HG03460 (cell line): ENCODE measurements at regions not wholly inside any gene's neighbourhood (a gene's known extent, or its start where the extent isn't known, plus 50 kb on each side); places are given as distances from the start of the nearest gene placed in this dataset.

Source experiments
- ATAC-seq: cut with Tn5 transposase; IDR thresholded peaks from one replicate; pipeline ENCODE4 v1.9.1; 2021; ENCODE audit not compliant: unreplicated experiment

DNA sequence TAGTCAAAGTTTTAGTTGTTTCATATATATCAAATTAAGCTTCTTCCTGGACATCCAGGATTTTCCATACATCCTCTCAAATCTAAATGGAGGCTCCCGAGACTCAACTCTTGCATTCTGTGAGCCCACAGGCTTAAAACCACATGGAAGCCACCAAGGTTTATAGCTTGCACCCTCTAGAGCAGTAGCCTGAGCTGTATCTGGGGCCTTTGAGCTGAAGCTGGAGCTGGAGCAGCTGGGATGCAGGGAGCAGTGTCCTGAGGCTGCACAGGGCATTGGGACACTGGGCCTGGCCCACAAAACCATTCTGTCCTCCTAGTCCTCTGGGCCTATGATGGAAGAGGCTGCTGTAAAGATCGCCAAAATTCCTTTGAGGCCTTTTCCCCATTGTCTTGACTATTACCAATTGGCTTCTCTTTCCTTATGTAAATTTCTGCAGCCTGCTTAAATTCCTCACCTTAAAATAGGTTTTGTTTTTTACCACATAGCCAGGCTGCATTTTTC is 151.0 kb downstream of the COX7C start:
- ATAC-seq, result no peak

GRCh38 chr5:86780018-86780417 is 162.3 kb downstream of the COX7C start:
- ATAC-seq, result no peak

DNA sequence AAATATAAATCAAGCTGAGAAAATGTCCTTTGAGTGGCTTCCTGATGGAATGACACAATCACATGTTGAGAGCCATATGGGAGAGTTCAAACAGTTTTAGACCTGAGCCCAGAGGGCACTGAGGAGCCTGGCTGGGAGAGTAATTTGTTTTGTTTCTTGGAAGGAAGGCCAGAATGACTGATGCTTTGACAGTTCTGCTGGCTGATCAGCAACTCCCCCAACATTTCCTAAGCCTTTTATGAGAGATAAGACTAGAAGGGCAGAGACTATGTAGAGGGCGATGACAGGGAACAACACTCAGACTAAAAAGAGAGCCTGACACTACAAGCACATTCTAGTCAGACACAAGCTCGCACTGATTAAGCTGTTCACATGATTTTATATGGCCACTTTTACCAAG is 169.2 kb downstream of the COX7C start:
- no peak for ATAC-seq

DNA sequence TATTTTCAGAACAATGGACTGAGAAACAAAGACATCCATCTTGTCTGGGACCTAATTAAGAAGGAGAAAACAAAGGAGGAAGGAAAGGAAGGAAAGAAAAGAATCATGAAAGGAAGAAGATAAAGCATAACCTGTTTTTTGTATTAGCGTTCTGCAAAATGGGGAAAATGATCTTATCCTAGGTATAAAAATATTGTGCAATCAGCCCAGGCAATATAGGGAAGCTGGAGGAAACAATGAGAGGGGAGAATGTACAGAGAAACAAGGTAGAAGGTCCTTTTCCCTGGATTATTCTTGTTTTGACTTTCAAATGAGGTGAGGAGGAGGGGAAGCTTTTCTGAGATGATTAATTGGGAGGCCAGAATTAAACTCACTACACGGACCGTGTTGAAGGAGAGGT is 177.9 kb downstream of the COX7C start:
- no peak for ATAC-seq

- ATAC-seq, result no peak
Observed at GRCh38 chr5:86797677-86798076, 179.9 kb downstream of the COX7C start.

- ATAC-seq, result no peak
Observed at GRCh38 chr5:86806206-86806605, 188.5 kb downstream of the COX7C start.

- no peak for ATAC-seq
Observed at GRCh38 chr5:86807046-86808031, 189.6 kb downstream of the COX7C start.

DNA sequence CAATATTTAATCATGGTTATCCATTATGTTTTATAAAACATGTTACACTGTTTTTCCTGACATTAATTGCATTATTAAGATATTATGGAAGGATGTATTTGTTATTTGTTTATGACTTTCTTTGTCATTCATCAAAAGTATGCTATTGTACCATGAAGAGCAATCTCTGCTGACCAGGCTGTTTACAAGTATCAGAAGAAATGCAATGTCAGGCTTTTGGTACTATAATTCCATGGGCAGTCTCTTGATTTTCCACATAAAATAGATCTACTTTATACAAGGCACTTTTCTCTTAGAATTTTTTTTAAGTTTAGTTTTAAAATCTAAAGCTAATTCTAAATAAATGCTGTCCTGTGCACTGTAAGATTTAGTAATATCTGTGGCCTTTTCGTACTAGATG is 196.6 kb downstream of the COX7C start:
- ATAC-seq, result no peak

- ATAC-seq, result no peak
Observed at GRCh38 chr5:86814907-86815306, 197.2 kb downstream of the COX7C start.

DNA sequence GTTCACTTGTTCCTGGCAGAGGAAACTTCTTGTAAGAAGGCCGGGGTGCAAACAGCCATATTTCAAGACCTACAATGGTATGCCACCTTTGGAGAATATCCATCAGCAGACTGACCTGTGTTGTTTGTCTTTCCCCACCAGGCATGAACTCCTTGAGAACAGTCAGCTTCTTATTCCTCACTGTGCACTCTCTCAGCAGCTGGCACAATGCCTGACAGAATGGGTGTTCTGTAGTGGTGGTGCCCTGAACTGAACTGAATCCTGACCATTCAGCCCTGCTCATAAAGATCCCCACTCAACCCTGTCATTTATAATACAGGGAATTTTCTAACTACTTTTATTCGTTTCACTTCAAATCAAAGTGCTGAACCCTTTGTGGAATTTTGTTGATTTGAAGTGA is 206.9 kb downstream of the COX7C start:
- ATAC-seq, result no peak

GRCh38 chr5:86831128-86831527 is 213.4 kb downstream of the COX7C start:
- no peak for ATAC-seq

DNA sequence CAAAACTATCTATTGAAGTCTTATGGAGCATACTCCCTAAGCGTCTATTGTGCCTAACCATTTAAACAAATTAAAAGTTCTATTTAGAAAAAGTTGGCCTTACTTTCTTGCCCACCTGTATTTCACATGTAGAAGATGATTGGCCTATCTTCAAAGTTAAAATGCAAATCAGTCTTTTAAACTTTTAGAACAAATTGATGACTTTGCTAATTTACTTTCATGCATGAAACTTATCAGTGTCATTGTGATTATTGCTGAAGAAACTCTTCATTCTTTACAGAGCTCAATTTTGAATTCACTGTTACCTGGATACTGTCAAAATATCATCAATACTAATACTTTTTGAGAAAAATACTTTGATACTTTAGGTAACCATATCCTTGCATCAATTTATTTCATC is 216.1 kb downstream of the COX7C start:
- ATAC-seq, result no peak

DNA sequence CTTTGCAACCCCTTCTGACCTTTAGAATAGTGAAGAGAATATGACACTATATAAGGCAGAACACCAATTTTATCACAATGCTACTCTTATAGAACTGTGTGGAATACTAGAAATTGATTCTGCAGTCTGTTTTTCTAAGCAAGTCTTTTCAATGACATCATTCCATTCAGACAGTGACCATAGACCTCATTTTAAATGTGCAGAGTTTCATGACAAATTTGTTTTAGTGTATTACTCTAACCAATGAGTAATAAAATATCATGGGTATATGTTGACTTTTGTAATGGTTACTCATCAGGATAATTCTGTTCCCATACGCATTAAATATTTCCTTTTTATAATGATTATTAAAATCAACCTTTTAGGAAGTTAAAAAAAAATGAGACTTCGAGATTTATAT is 219.9 kb downstream of the COX7C start:
- no peak for ATAC-seq

DNA sequence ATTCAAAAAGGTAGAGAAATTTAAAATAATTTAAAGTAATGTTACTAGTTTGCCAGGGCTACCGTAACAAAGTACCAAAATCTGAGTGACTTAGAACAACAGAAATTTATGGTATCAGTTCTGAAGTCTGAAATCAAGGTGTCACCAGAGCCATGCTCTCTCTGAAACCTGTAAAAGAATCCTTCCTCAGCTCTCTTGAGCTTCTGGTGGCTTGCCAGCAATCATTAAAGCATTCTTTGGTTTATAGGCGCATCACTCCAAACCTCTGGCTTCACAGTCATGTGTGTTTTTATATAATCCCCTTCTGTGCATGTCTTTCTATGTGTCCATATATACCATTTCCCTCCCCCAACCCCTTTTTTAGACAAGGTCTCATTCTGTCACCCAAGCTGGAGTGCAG is 220.3 kb downstream of the COX7C start:
- ATAC-seq, result no peak

DNA sequence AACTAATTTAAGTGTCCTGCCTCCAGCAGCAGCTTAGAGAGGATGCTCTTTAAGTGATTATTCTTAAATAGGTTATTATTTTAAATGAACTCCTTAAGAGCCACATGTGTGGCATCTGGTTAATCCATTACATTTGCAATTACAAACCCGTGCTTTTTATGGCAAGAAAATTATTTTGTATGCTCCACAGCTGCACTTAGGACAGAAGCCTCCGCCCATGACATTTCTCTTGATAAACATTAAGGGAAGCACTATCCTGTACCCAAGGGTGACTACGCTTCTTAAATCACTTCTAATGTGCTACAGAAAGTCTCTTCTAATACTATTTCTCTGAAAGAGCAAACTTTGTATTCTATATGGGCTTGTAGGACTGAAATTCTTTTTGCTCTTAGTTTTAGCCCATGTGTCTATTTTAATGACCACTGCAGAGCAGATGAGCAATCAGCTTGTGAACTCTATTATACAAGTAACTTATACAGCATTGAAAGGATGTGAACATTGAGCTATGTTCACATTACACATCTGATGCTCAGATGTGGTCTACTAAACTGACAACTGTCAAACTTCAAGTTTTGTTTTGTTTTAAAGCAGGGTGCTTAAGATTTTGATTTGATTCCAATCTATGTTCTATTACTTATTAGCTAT is 223.4 kb downstream of the COX7C start:
- ATAC-seq, result no peak

DNA sequence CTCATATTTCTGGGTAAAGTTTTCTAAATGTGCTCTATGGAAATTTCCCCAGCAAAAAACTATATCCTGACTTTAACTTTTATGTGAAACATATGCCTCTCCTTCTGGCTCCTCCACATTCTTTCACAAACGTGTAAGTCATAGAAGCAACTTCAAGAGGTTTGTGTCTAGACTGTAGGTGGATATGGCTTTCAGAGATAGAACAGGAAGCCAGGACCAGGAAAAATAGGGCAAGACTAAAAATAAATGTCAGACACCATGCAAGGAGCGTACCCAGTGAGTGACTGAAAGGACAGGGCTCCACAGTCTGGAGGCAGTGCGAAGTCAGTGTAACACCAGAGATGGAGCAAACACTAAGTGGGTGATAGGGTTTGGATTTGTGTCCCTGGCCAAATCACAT is 240.7 kb downstream of the COX7C start:
- ATAC-seq, result no peak

GRCh38 chr5:86861512-86861911 is 243.8 kb downstream of the COX7C start:
- ATAC-seq, result no peak

- ATAC-seq, result no peak
Observed at GRCh38 chr5:86862093-86862492, 244.4 kb downstream of the COX7C start.

DNA sequence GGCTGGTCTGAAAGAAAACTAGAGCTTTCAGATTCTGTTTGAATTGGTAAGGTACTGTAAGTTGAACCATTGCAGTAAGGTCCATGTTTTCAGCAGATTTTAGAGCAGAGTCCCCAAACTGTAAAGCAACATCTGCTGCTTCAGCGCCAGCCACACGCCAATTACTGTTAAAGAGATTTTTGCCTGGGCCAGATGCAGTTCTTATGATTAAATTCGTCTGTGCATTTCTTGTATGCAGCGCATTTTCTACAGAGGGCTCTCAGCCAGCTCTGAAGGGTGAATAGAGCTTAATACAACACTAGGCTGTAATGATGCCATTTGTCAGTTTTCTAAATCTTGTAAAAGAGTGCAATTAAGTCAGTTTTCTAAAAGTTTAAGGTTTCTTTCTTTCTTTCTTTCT is 246.3 kb downstream of the COX7C start:
- ATAC-seq, result no peak

DNA sequence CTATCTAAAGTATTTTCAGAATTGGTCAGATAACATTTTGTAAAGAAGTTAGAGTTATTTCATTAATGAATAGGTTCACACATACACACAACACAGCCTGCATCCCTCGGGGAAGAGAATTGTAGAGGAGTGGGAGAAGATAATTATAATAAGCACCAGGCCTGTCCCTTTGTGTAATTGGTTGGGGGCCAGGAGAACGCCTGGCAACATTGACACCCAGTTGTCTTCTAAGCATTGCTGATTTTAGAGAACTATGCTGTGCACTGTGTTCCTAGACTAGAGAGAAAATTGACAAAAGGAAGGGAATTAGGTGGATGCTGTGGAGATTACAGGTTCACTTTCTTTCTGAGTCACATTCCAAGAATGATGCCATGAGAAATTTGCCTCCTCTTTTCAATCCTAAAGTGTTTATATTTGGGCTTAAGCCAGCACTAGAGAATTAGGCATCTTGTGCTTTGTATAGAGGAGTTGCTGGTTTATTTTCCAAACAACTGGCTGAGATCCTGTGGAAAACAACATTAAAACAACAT is 247.6 kb downstream of the COX7C start:
- ATAC-seq, result no peak

GRCh38 chr5:86866036-86866435 is 248.3 kb downstream of the COX7C start:
- no peak for ATAC-seq

DNA sequence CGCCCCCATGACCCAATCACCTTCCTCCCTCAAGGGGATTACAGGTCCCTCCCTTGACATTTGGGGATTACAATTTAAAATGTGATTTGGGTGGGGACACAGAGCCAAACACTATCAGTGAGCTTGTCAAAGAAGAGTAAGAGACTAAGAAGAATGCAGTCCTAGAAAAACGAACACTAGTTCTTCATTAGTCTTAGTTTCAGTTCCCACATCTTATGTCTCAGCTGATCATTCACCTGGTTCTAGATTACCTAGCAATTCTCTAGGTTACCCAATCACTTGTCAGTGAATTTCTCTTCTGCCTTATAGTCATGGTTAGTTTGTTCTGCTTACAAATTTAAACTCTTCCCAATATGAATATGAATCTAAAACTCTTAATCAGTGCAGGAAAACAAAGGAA is 251.5 kb downstream of the COX7C start:
- no peak for ATAC-seq
